ENCODE measurements at regions not wholly inside any gene's neighbourhood (a gene's known extent, or its start where the extent isn't known, plus 50 kb on each side); places are given as distances from the start of the nearest gene placed in this dataset.

DNA sequence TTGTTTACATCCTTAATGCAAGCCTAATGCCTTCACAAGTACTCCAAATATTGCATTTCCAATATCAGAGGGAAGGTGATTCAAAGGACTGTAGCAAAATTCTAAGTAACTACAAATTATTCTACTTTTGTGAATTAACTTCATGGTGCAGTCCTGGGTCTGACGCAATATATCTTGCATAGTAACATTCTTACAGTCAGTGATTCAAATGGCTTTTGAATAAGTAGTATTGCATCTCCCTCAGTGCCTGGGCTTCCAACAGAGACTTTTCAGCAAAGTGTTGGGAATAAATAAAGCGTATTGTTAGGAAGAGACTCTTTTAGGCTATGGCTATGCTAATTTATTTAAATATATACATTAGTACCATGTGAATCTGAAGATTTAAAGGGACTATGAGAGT lies 564.7 kb upstream of the COBL start:
- Histone ChIP-seq H2AK5ac (ENCODE audit: low read length, severe bottlenecking) (no peak overlapping the region), H2AFZ (ENCODE audit: low read depth, low read length) (no peak overlapping the region), H3K79me1 (replicated peaks; ENCODE audit: low read length, poor library complexity, severe bottlenecking) (no peaks in the 10 kb centered on the region), H3K4ac (ENCODE audit: low read depth in 1 of 2, low read length in 2 of 2) (no peak overlapping the region), H2BK12ac (ENCODE audit: low read length in 2 of 2) (no peak overlapping the region), H2BK15ac (ENCODE audit: low read depth, poor library complexity, severe bottlenecking) (no peak overlapping the region), H3K27me3 (ENCODE audit: control insufficient read depth in 1 of 2, insufficient read depth in 1 of 2, low read length in 2 of 2) (no peaks in the 10 kb centered on the region), H3K36me3 (ENCODE audit: control insufficient read depth in 1 of 2, insufficient read depth in 2 of 2, low read depth in 1 of 2, low read length in 2 of 2) (no peaks in the 10 kb centered on the region), H3K9ac (ENCODE audit: low read length) (no peak overlapping the region), H3K4me2 (ENCODE audit: low read length, poor library complexity, severe bottlenecking) (no peak overlapping the region), H2BK120ac (ENCODE audit: low read depth, low read length) (no peak overlapping the region), H4K91ac (ENCODE audit: low read length) (no peak overlapping the region), H2BK5ac (ENCODE audit: low read depth, low read length, poor library complexity, severe bottlenecking) (no peak overlapping the region), H3K4me3 (ENCODE audit: insufficient read depth in 1 of 2, low read depth in 1 of 2, low read length in 2 of 2) (no peak overlapping the region), H3K23ac (ENCODE audit: low read length in 2 of 2) (no peak overlapping the region), H3K9me3 (ENCODE audit: control insufficient read depth, low read length) (peaks cover 6% of the 10 kb centered on the region), H3K4me1 (ENCODE audit: control insufficient read depth, insufficient read depth, low read depth, low read length) (no peaks in the 10 kb centered on the region), H3K18ac (ENCODE audit: low read depth in 1 of 2, low read length in 2 of 2) (no peak overlapping the region), H3K14ac (ENCODE audit: low read length in 2 of 2) (no peak overlapping the region), H4K8ac (ENCODE audit: low read length) (no peak overlapping the region), H3K27ac (ENCODE audit: low read length, poor library complexity, severe bottlenecking) (no peak overlapping the region)
- no peak for DNase-seq
- 83% methylated on average over 1 of the region's 2 CpGs for whole genome bisulfite sequencing

DNA sequence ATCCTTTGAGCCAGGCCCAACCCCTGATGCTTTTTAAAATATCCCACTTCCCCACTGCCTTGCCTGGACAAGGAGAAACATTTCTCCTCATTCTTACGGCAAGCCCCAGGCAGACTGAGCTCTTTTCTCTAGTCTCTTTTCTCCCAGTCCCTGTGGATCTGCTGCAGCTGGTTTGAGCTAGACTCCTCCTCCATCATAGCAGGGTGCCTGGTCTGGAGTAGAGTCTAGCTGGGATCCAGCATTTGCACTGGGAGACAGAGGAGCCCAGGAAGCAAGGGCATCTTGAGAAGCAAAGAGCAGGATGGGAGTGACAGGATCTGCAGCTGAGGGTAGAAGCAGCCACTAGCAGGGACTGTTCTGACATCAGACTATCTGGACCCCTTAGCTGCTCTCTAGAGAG lies 562.3 kb upstream of the COBL start:
- Histone ChIP-seq H3K79me1 (replicated peaks; ENCODE audit: low read length, poor library complexity, severe bottlenecking) (no peaks in the 10 kb centered on the region), H3K14ac (ENCODE audit: low read length in 2 of 2) (no peak overlapping the region), H3K4me2 (ENCODE audit: low read length, poor library complexity, severe bottlenecking) (no peak overlapping the region), H4K91ac (ENCODE audit: low read length) (no peak overlapping the region), H2BK12ac (ENCODE audit: low read length in 2 of 2) (no peak overlapping the region), H3K18ac (ENCODE audit: low read depth in 1 of 2, low read length in 2 of 2) (no peak overlapping the region), H3K27ac (ENCODE audit: low read length, poor library complexity, severe bottlenecking) (no peak overlapping the region), H3K9ac (ENCODE audit: low read length) (no peak overlapping the region), H2BK15ac (ENCODE audit: low read depth, poor library complexity, severe bottlenecking) (no peak overlapping the region), H2BK5ac (ENCODE audit: low read depth, low read length, poor library complexity, severe bottlenecking) (no peak overlapping the region), H3K36me3 (ENCODE audit: control insufficient read depth in 1 of 2, insufficient read depth in 2 of 2, low read depth in 1 of 2, low read length in 2 of 2) (no peaks in the 10 kb centered on the region), H3K23ac (ENCODE audit: low read length in 2 of 2) (no peak overlapping the region), H3K4me3 (ENCODE audit: insufficient read depth in 1 of 2, low read depth in 1 of 2, low read length in 2 of 2) (no peak overlapping the region), H2AFZ (ENCODE audit: low read depth, low read length) (no peak overlapping the region), H3K4ac (ENCODE audit: low read depth in 1 of 2, low read length in 2 of 2) (no peak overlapping the region), H2BK120ac (ENCODE audit: low read depth, low read length) (no peak overlapping the region), H3K27me3 (ENCODE audit: control insufficient read depth in 1 of 2, insufficient read depth in 1 of 2, low read length in 2 of 2) (no peaks in the 10 kb centered on the region), H4K8ac (ENCODE audit: low read length) (no peak overlapping the region), H3K9me3 (ENCODE audit: control insufficient read depth, low read length) (peaks cover 6% of the 10 kb centered on the region), H3K4me1 (ENCODE audit: control insufficient read depth, insufficient read depth, low read depth, low read length) (no peaks in the 10 kb centered on the region), H2AK5ac (ENCODE audit: low read length, severe bottlenecking) (no peak overlapping the region)
- DNase-seq = no peak
- no CpG with 5 or more reads among the region's 1 CpG for WGBS

DNA sequence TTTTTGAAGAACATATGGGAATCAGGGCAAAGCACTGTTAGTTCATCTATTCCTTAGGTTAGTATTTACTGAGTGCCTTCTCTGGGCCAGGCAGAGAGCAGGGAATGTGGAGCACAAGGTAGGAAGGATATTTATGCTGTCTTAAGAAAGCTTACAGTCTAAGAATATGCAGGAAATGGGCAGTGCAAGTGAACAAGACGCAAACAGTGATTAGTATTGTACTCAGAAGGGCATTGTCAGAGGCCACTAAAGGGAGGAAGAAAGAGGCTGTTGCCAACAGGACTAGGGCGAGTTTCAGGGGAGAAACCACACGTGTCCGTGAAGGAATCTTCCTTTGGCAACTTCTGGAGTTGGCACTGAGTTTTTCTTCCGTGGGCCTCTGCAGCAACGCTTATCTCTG lies 552.8 kb upstream of the COBL start:
- Histone ChIP-seq H4K91ac (ENCODE audit: low read length) (no peak overlapping the region), H3K27ac (ENCODE audit: low read length, poor library complexity, severe bottlenecking) (no peak overlapping the region), H3K4me1 (ENCODE audit: control insufficient read depth, insufficient read depth, low read depth, low read length) (no peaks in the 10 kb centered on the region), H3K79me1 (replicated peaks; ENCODE audit: low read length, poor library complexity, severe bottlenecking) (no peaks in the 10 kb centered on the region), H3K14ac (ENCODE audit: low read length in 2 of 2) (no peak overlapping the region), H3K18ac (ENCODE audit: low read depth in 1 of 2, low read length in 2 of 2) (no peak overlapping the region), H2BK5ac (ENCODE audit: low read depth, low read length, poor library complexity, severe bottlenecking) (no peak overlapping the region), H3K4me2 (ENCODE audit: low read length, poor library complexity, severe bottlenecking) (no peak overlapping the region), H2BK120ac (ENCODE audit: low read depth, low read length) (no peak overlapping the region), H3K36me3 (ENCODE audit: control insufficient read depth in 1 of 2, insufficient read depth in 2 of 2, low read depth in 1 of 2, low read length in 2 of 2) (no peaks in the 10 kb centered on the region), H3K27me3 (ENCODE audit: control insufficient read depth in 1 of 2, insufficient read depth in 1 of 2, low read length in 2 of 2) (no peaks in the 10 kb centered on the region), H3K23ac (ENCODE audit: low read length in 2 of 2) (no peak overlapping the region), H3K4me3 (ENCODE audit: insufficient read depth in 1 of 2, low read depth in 1 of 2, low read length in 2 of 2) (no peak overlapping the region), H3K4ac (ENCODE audit: low read depth in 1 of 2, low read length in 2 of 2) (no peak overlapping the region), H2AK5ac (ENCODE audit: low read length, severe bottlenecking) (no peak overlapping the region), H3K9ac (ENCODE audit: low read length) (no peak overlapping the region), H2BK15ac (ENCODE audit: low read depth, poor library complexity, severe bottlenecking) (no peak overlapping the region), H3K9me3 (ENCODE audit: control insufficient read depth, low read length) (no peaks in the 10 kb centered on the region), H4K8ac (ENCODE audit: low read length) (no peak overlapping the region), H2AFZ (ENCODE audit: low read depth, low read length) (no peak overlapping the region), H2BK12ac (ENCODE audit: low read length in 2 of 2) (no peak overlapping the region)
- 75% methylated on average over 6 of the region's 6 CpGs for WGBS
- no peak for DNase-seq

DNA sequence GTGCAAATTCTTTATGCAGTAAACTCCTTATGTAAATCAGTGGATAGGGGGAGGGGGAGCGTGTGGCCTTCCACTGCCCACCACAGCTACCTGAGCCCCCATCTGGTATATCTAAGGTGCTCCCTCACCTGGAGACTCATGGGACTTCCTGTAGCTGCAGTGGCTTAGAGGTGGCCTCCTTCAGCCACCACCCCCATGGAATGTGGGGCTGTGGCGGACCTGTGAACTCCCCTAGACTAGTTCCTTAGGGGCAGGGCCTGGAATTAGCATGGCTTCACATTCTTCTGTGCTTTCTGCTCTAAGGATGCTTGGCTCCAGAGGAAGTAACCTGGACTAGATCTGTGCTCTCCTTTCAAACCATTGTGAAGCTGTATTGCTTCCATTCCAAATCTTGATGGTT lies 550.5 kb upstream of the COBL start:
- no peak overlapping the region for H3K23ac ChIP-seq (ENCODE audit: low read length in 2 of 2)
- no peak overlapping the region for H2BK5ac ChIP-seq (ENCODE audit: low read depth, low read length, poor library complexity, severe bottlenecking)
- H2AFZ ChIP-seq (ENCODE audit: low read depth, low read length) = no peak overlapping the region
- no peak overlapping the region for H3K27ac ChIP-seq (ENCODE audit: low read length, poor library complexity, severe bottlenecking)
- no peak overlapping the region for H3K14ac ChIP-seq (ENCODE audit: low read length in 2 of 2)
- no peak overlapping the region for H3K4me2 ChIP-seq (ENCODE audit: low read length, poor library complexity, severe bottlenecking)
- H3K9ac ChIP-seq (ENCODE audit: low read length) = no peak overlapping the region
- H2AK5ac ChIP-seq (ENCODE audit: low read length, severe bottlenecking) = no peak overlapping the region
- no peak overlapping the region for H3K18ac ChIP-seq (ENCODE audit: low read depth in 1 of 2, low read length in 2 of 2)
- H3K79me1 ChIP-seq (replicated peaks; ENCODE audit: low read length, poor library complexity, severe bottlenecking) = no peaks in the 10 kb centered on the region
- H3K4me1 ChIP-seq (ENCODE audit: control insufficient read depth, insufficient read depth, low read depth, low read length) = no peaks in the 10 kb centered on the region
- no peak overlapping the region for H2BK12ac ChIP-seq (ENCODE audit: low read length in 2 of 2)
- no peak overlapping the region for H4K8ac ChIP-seq (ENCODE audit: low read length)
- H3K4me3 ChIP-seq (ENCODE audit: insufficient read depth in 1 of 2, low read depth in 1 of 2, low read length in 2 of 2) = no peak overlapping the region
- H3K27me3 ChIP-seq (ENCODE audit: control insufficient read depth in 1 of 2, insufficient read depth in 1 of 2, low read length in 2 of 2) = no peaks in the 10 kb centered on the region
- H3K36me3 ChIP-seq (ENCODE audit: control insufficient read depth in 1 of 2, insufficient read depth in 2 of 2, low read depth in 1 of 2, low read length in 2 of 2) = no peaks in the 10 kb centered on the region
- H3K4ac ChIP-seq (ENCODE audit: low read depth in 1 of 2, low read length in 2 of 2) = no peak overlapping the region
- H3K9me3 ChIP-seq (ENCODE audit: control insufficient read depth, low read length) = no peaks in the 10 kb centered on the region
- no peak overlapping the region for H2BK15ac ChIP-seq (ENCODE audit: low read depth, poor library complexity, severe bottlenecking)
- H2BK120ac ChIP-seq (ENCODE audit: low read depth, low read length) = no peak overlapping the region
- no peak for DNase-seq
- no peak overlapping the region for H4K91ac ChIP-seq (ENCODE audit: low read length)
- WGBS = 34% methylated on average over 2 of the region's 2 CpGs

All from mesenchymal stem cell (in vitro differentiated cells and primary cell).